ENCODE measurements at regions not wholly inside any gene's neighbourhood (a gene's known extent, or its start where the extent isn't known, plus 50 kb on each side); places are given as distances from the start of the nearest gene placed in this dataset.

DNA sequence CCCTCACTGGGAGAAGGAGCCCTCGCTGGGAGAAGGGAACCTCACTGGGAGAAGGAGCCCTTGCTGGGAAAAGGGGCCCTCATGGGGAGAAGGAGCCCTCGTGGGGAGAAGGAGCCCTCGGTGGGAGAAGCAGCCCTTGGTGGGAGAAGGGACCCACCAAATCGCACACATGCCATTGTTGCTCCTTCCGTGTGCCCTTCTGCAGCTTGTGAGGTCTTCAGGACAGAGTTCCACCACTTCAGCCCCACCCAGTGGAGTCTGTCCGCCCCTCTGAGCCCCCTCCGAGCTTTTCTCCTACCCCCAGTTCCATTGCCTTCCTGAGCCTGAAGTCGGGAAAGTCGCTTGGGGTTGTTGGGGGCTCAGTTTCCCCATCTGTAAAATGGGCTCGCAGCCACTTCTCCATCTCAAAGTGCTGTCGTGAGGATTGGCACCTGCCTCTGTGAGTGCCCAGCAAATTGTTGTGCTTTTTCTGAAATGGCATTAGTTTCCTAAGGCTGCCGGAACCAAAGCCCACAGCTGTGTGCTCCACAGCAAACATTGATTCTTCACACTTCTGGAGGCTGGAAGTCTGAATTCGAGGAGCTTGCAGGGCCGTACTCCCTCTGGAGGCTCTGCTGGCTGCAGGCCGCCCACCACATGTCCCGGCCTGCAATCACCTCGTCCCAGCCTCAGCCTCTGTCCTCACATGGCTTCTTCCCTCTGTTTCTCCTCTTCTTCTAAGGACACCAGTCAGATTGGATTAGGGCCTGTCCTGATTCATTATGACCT lies 124.7 kb upstream of the PMEPA1 start:
- TF ChIP-seq CTCF (IDR thresholded peaks at IDR 0.05) (no peak), POLR2A (IDR thresholded peaks at IDR 0.05) (no peak)

Measured in uterus (tissue), 2 donors.